Liver (tissue), 3 donors: ENCODE measurements at regions not wholly inside any gene's neighbourhood (a gene's known extent, or its start where the extent isn't known, plus 50 kb on each side); places are given as distances from the start of the nearest gene placed in this dataset.

Experiments used
- HNF4G ChIP-seq: IDR thresholded peaks from 2 replicates; pipeline ENCODE4 v1.6.1; 2016; ENCODE audit warnings: antibody characterized with exemption
- JUND ChIP-seq, 2 donors: IDR thresholded peaks; 2 replicates each; pipeline ENCODE4 v1.6.1; 2016; ENCODE audit warnings: antibody characterized with exemption in 2 of 2
- TAF1 ChIP-seq: conservative IDR thresholded peaks from 2 replicates; pipeline ENCODE4 v1.6.1; 2016; ENCODE audit warnings: antibody characterized with exemption, mild to moderate bottlenecking
- TF ChIP-seq, protein P1 (sequence below): fragments of 150-350 bp; IDR thresholded peaks from 2 replicates; pipeline ENCODE4 v1.5.1; 2017; ENCODE audit warnings: improper control_type of control experiment, low read depth, low read length; ENCODE audit not compliant: missing input control
- TF ChIP-seq, protein P2 (sequence below): IDR thresholded peaks from 2 replicates; pipeline ENCODE4 v1.6.1; 2016; ENCODE audit warnings: antibody characterized with exemption, mild to moderate bottlenecking
- donor health status: healthy.
- donor health status: healthy.

DNA sequence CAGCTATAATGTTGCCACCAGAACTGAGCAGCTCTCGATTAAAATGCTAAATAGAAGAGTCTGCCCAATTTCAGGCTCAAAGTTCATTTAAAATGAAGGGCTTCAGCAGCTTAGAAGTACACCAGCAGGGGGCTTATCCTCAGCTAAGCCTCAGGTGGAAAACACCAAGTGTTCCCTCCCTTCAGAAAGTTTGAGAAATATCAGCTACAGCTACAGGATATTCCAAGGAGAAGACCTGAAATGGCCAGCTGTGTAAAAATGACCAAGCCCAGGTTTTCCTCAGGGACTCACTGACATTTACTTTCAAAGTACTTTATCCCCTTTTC is 395.4 kb downstream of the DTWD2 start:
- TF ChIP-seq, protein P1, sequence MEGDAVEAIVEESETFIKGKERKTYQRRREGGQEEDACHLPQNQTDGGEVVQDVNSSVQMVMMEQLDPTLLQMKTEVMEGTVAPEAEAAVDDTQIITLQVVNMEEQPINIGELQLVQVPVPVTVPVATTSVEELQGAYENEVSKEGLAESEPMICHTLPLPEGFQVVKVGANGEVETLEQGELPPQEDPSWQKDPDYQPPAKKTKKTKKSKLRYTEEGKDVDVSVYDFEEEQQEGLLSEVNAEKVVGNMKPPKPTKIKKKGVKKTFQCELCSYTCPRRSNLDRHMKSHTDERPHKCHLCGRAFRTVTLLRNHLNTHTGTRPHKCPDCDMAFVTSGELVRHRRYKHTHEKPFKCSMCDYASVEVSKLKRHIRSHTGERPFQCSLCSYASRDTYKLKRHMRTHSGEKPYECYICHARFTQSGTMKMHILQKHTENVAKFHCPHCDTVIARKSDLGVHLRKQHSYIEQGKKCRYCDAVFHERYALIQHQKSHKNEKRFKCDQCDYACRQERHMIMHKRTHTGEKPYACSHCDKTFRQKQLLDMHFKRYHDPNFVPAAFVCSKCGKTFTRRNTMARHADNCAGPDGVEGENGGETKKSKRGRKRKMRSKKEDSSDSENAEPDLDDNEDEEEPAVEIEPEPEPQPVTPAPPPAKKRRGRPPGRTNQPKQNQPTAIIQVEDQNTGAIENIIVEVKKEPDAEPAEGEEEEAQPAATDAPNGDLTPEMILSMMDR: no peak
- no peak for TF ChIP-seq TAF1
- TF ChIP-seq JUND (IDR thresholded peaks at IDR 0.05): no peak
- TF ChIP-seq, protein P2, sequence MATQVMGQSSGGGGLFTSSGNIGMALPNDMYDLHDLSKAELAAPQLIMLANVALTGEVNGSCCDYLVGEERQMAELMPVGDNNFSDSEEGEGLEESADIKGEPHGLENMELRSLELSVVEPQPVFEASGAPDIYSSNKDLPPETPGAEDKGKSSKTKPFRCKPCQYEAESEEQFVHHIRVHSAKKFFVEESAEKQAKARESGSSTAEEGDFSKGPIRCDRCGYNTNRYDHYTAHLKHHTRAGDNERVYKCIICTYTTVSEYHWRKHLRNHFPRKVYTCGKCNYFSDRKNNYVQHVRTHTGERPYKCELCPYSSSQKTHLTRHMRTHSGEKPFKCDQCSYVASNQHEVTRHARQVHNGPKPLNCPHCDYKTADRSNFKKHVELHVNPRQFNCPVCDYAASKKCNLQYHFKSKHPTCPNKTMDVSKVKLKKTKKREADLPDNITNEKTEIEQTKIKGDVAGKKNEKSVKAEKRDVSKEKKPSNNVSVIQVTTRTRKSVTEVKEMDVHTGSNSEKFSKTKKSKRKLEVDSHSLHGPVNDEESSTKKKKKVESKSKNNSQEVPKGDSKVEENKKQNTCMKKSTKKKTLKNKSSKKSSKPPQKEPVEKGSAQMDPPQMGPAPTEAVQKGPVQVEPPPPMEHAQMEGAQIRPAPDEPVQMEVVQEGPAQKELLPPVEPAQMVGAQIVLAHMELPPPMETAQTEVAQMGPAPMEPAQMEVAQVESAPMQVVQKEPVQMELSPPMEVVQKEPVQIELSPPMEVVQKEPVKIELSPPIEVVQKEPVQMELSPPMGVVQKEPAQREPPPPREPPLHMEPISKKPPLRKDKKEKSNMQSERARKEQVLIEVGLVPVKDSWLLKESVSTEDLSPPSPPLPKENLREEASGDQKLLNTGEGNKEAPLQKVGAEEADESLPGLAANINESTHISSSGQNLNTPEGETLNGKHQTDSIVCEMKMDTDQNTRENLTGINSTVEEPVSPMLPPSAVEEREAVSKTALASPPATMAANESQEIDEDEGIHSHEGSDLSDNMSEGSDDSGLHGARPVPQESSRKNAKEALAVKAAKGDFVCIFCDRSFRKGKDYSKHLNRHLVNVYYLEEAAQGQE: no peak
- TF ChIP-seq HNF4G: no peak
